ENCODE measurements at regions not wholly inside any gene's neighbourhood (a gene's known extent, or its start where the extent isn't known, plus 50 kb on each side); places are given as distances from the start of the nearest gene placed in this dataset.

GRCh38 chr5:86314951-86315350 is 302.8 kb upstream of the COX7C start:
- TF ChIP-seq CTCF (IDR thresholded peaks at IDR 0.05) (no peak), EP300 (IDR thresholded peaks at IDR 0.05) (no peak), POLR2AphosphoS5 (IDR thresholded peaks at IDR 0.05) (no peak), POLR2A (IDR thresholded peaks at IDR 0.05) (no peak)
